ENCODE measurements at regions not wholly inside any gene's neighbourhood (a gene's known extent, or its start where the extent isn't known, plus 50 kb on each side); places are given as distances from the start of the nearest gene placed in this dataset.
"Not testable (repeated sequence)": the region's sequence is repeated elsewhere in the genome, so short reads cannot be mapped to it uniquely, and the experiment has no call there.

GRCh38 chr11:122401581-122401980, 253.9 kb upstream of the UBASH3B start:
- DNase-seq (ENCODE audit: low read depth in 2 of 2) = not testable (repeated sequence)

GRCh38 chr11:122399375-122399774, 256.1 kb upstream of the UBASH3B start:
- DNase-seq (ENCODE audit: low read depth in 2 of 2) = no peak

- DNase-seq (ENCODE audit: low read depth in 2 of 2) = no peak
These were observed 256.7 kb upstream of the UBASH3B start for GRCh38 chr11:122398851-122399250.

GRCh38 chr11:122398167-122398566, 257.4 kb upstream of the UBASH3B start:
- no peak for DNase-seq (ENCODE audit: low read depth in 2 of 2)

- no peak for DNase-seq (ENCODE audit: low read depth in 2 of 2)
These were observed 260.2 kb upstream of the UBASH3B start for GRCh38 chr11:122395282-122395681.

- DNase-seq (ENCODE audit: low read depth in 2 of 2) = no peak
These were observed 261.2 kb upstream of the UBASH3B start for GRCh38 chr11:122394313-122394712.

- no peak for DNase-seq (ENCODE audit: low read depth in 2 of 2)
These were observed 262.2 kb upstream of the UBASH3B start for GRCh38 chr11:122393209-122393860.

GRCh38 chr11:122392508-122392907, 263.0 kb upstream of the UBASH3B start:
- DNase-seq (ENCODE audit: low read depth in 2 of 2) = no peak

- no peak for DNase-seq (ENCODE audit: low read depth in 2 of 2)
These were observed 264.5 kb upstream of the UBASH3B start for GRCh38 chr11:122391049-122391448.

- DNase-seq (ENCODE audit: low read depth in 2 of 2) = no peak
These were observed 267.2 kb upstream of the BLID start for GRCh38 chr11:122383186-122383585.

- no peak for DNase-seq (ENCODE audit: low read depth in 2 of 2)
These were observed 259.8 kb upstream of the BLID start for GRCh38 chr11:122375687-122376399.

- DNase-seq (ENCODE audit: low read depth in 2 of 2) = no peak
These were observed 252.8 kb upstream of the BLID start for GRCh38 chr11:122368796-122369195.

- DNase-seq (ENCODE audit: low read depth in 2 of 2) = no peak
These were observed 251.8 kb upstream of the BLID start for GRCh38 chr11:122367809-122368231.

GRCh38 chr11:122365610-122366360, 249.8 kb upstream of the BLID start:
- DNase-seq (ENCODE audit: low read depth in 2 of 2) = no peak

GRCh38 chr11:122363296-122363695, 247.3 kb upstream of the BLID start:
- DNase-seq (ENCODE audit: low read depth in 2 of 2) = no peak

GRCh38 chr11:122362381-122362780, 246.4 kb upstream of the BLID start:
- DNase-seq (ENCODE audit: low read depth in 2 of 2) = no peak

GRCh38 chr11:122360875-122361274, 244.9 kb upstream of the BLID start:
- no peak for DNase-seq (ENCODE audit: low read depth in 2 of 2)

- no peak for DNase-seq (ENCODE audit: low read depth in 2 of 2)
These were observed 243.1 kb upstream of the BLID start for GRCh38 chr11:122359081-122359571.

- DNase-seq (ENCODE audit: low read depth in 2 of 2) = no peak
These were observed 242.3 kb upstream of the BLID start for GRCh38 chr11:122358292-122358691.

GRCh38 chr11:122355968-122356367, 240.0 kb upstream of the BLID start:
- DNase-seq (ENCODE audit: low read depth in 2 of 2) = no peak

GRCh38 chr11:122354025-122354697, 238.1 kb upstream of the BLID start:
- no peak for DNase-seq (ENCODE audit: low read depth in 2 of 2)

GRCh38 chr11:122353561-122353960, 237.5 kb upstream of the BLID start:
- no peak for DNase-seq (ENCODE audit: low read depth in 2 of 2)

Measured in stimulated activated CD4-positive, alpha-beta T cell treated with anti-CD3 and anti-CD28 coated beads, Interleukin-12 subunit alpha, Interleukin-12 subunit beta, amount 100 ng/mL, for 24 hours (primary cell).